ENCODE measurements at regions not wholly inside any gene's neighbourhood (a gene's known extent, or its start where the extent isn't known, plus 50 kb on each side); places are given as distances from the start of the nearest gene placed in this dataset.

DNA sequence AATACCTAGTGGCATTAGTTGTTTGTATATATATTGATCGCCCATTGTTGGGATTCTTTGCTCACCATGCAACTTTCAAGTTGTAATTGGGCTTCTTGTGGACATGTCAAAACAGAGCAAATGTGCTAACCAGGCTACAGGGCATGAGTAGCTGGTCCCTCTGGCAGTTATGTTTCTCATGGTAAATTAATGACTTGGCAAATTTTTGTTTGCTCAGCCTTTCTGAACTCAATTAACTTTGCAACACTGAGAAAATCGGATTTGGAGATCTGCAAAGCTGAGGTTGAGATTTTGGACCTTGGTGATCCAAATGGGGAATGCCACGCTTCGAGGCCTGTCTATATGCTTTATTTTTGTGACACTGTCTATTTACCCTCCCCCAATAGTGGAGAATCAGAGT is 138.5 kb upstream of the PIRT start:
- TF ChIP-seq, protein P1, sequence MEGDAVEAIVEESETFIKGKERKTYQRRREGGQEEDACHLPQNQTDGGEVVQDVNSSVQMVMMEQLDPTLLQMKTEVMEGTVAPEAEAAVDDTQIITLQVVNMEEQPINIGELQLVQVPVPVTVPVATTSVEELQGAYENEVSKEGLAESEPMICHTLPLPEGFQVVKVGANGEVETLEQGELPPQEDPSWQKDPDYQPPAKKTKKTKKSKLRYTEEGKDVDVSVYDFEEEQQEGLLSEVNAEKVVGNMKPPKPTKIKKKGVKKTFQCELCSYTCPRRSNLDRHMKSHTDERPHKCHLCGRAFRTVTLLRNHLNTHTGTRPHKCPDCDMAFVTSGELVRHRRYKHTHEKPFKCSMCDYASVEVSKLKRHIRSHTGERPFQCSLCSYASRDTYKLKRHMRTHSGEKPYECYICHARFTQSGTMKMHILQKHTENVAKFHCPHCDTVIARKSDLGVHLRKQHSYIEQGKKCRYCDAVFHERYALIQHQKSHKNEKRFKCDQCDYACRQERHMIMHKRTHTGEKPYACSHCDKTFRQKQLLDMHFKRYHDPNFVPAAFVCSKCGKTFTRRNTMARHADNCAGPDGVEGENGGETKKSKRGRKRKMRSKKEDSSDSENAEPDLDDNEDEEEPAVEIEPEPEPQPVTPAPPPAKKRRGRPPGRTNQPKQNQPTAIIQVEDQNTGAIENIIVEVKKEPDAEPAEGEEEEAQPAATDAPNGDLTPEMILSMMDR (IDR thresholded peaks at IDR 0.05 in 4 of 5, conservative IDR thresholded peaks at IDR 0.05 in 1 of 5) = no peak
- TF ChIP-seq POLR2A (IDR thresholded peaks at IDR 0.05) = no peak

Data from gastrocnemius medialis (tissue), 4 donors.